Heart left ventricle (tissue), 16 donors: ENCODE measurements at regions not wholly inside any gene's neighbourhood (a gene's known extent, or its start where the extent isn't known, plus 50 kb on each side); places are given as distances from the start of the nearest gene placed in this dataset.

Experiments
- ATAC-seq, 4 donors: fragments of 200-7000 bp; cut with Tn5 transposase; one replicate each; pipeline ENCODE4 v1.9.1; 2020 to 2022; ENCODE audit warnings: moderate library complexity in 4 of 4, mild to moderate bottlenecking in 3 of 4, moderate number of reproducible peaks in 1 of 4
- DNase-seq, 5 donors: peaks; one replicate each; pipeline ENCODE4 v3.0.0-alpha.2; 2020
- H3K27ac ChIP-seq, 12 donors: fragments of 200-600 bp; sonication (generic) in 4 of 12; one replicate each; pipeline versions ENCODE4 v1.5.0 to v1.8.0; 2016 to 2022; ENCODE audit warnings: mild to moderate bottlenecking in 2 of 12
- H3K27me3 ChIP-seq, 9 donors: fragments of 200-600 bp; sonication (generic) in 2 of 9; one replicate each; pipeline versions ENCODE4 v1.5.1 to v1.8.0; 2016 to 2022; ENCODE audit warnings: mild to moderate bottlenecking in 3 of 9
- H3K36me3 ChIP-seq, 9 donors: fragments of 200-600 bp; sonication (generic) in 2 of 9; one replicate each; pipeline versions ENCODE4 v1.5.0 to v1.8.0; 2018 to 2022; ENCODE audit warnings: mild to moderate bottlenecking in 2 of 9
- H3K4me1 ChIP-seq, 12 donors: fragments of 200-600 bp; sonication (generic) in 4 of 12; one replicate each; pipeline versions ENCODE4 v1.5.0 to v1.8.0; 2016 to 2022; ENCODE audit warnings: mild to moderate bottlenecking in 3 of 12
- H3K4me3 ChIP-seq, 12 donors: fragments of 200-600 bp; sonication (generic) in 4 of 12; one replicate each; pipeline versions ENCODE4 v1.5.0 to v1.8.0; 2017 to 2022; ENCODE audit warnings: mild to moderate bottlenecking in 9 of 12, moderate library complexity in 4 of 12
- H3K9me3 ChIP-seq, 12 donors: fragments of 200-600 bp; sonication (generic) in 4 of 12; one replicate each; pipeline versions ENCODE4 v1.5.0 to v1.8.0; 2016 to 2022; ENCODE audit warnings: mild to moderate bottlenecking in 1 of 12
- POLR2A ChIP-seq, 2 donors: fragments of 450-650 bp; IDR thresholded peaks; one replicate each; pipeline ENCODE4 v1.6.1; 2017; ENCODE audit warnings: antibody characterized with exemption in 2 of 2, mild to moderate bottlenecking in 2 of 2, moderate library complexity in 2 of 2
- WGBS, 4 donors: extraction: QIAGEN DNeasy Blood & Tissue Kit in 2 of 4; methylation state at CpG; one replicate each; pipeline versions ENCODE4 v1.1.5 to v1.1.7; 2013 to 2018; 5-methylcytosine and 5-hydroxymethylcytosine counted together
- intact Hi-C, 10 donors: fragments of 100-400 bp; cut with DNase I; formaldehyde crosslinking; loops; one replicate each; pipeline versions ENCODE4 v1.11.1 to v1.14.2; 2022
- TF ChIP-seq, protein P1 (sequence below), 12 donors: fragments of 200-600 bp; sonication (generic) in 4 of 12; IDR thresholded peaks; one replicate each; pipeline versions ENCODE4 v1.5.0 to v1.8.0; 2018 to 2022; ENCODE audit warnings: antibody characterized with exemption in 12 of 12, mild to moderate bottlenecking in 5 of 12
- donor health status: ischemic (EF 13 %, LVEDD 7.1; RV severe dilation, severe dysfunction).
- donor health status: healthy with polysubstance abuse.
- donor health status: DM: no; HTN: yes; CAD: no.
- donor health status: DM: no; HTN: no; CAD: no.
- donor health status: ischemic (EF 25% LVEDD 6.9; RV normal size, moderate dysfunction).
- donor health status: ischemic (EF 25% LVEDD 5.7; RV mildly dilated, moderate dysfunction).
- donor health status: healthy.
- donor health status: DM: yes; HTN: yes; CAD: no.
- donor health status: ischemic (EF 35%, LVEDD 5.7; RV mildly dilated, moderate dysfunction).
- donor health status: nonischemic (EF 11% LVEDD 7.7; RV severe dilation, severe dysfunction).
- donor health status: DM: yes; HTN: yes; CAD: no.
- donor health status: PGD.
- donor health status: ischemic (EF 29% LVEDD 5.4; RV normal size, mild dysfunction).
- donor health status: nonischemic (EF 23%, LVEDD 6.1; RV moderate dilation, normal function).

DNA sequence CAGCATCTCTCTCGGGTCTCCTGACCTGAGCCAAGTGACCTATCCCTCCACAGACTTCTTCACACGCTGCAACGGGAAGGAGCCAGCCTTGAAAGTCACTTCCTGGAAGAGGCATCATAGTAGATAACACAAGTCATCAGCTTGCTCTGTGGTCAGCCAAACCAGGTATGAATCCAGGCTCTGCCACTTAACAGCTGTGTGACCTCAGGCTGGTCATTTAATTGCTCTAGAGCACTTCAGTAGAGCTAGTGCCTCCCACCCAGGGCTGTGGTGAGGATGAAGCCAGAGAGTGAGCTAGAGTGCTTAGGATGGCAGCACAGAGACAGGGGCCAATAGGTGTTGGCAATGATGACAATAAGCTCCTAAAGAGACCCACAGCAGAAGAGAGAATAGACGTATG, 247.7 kb upstream of the ZMIZ1 start:
- no peaks in the 10 kb centered on the region for H3K36me3 ChIP-seq
- ATAC-seq (no peak), DNase-seq (no peak)
- H3K9me3 ChIP-seq: peaks cover 0 to 15% (median 1%) of the 10 kb centered on the region in 12 donors
- peaks cover 0 to 4% (median 0%) of the 10 kb centered on the region in 12 donors for H3K4me1 ChIP-seq
- H3K27ac ChIP-seq: no peak overlapping the region
- intact Hi-C loops: no loop called here
- no peaks in the 10 kb centered on the region for H3K27me3 ChIP-seq
- 67 to 83% (median 82%) methylated on average over 4 of the region's 4 CpGs for WGBS, 4 donors
- TF ChIP-seq, protein P1, sequence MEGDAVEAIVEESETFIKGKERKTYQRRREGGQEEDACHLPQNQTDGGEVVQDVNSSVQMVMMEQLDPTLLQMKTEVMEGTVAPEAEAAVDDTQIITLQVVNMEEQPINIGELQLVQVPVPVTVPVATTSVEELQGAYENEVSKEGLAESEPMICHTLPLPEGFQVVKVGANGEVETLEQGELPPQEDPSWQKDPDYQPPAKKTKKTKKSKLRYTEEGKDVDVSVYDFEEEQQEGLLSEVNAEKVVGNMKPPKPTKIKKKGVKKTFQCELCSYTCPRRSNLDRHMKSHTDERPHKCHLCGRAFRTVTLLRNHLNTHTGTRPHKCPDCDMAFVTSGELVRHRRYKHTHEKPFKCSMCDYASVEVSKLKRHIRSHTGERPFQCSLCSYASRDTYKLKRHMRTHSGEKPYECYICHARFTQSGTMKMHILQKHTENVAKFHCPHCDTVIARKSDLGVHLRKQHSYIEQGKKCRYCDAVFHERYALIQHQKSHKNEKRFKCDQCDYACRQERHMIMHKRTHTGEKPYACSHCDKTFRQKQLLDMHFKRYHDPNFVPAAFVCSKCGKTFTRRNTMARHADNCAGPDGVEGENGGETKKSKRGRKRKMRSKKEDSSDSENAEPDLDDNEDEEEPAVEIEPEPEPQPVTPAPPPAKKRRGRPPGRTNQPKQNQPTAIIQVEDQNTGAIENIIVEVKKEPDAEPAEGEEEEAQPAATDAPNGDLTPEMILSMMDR (IDR thresholded peaks at IDR 0.05): no peak
- TF ChIP-seq POLR2A (IDR thresholded peaks at IDR 0.05): no peak
- H3K4me3 ChIP-seq: no peak overlapping the region

DNA sequence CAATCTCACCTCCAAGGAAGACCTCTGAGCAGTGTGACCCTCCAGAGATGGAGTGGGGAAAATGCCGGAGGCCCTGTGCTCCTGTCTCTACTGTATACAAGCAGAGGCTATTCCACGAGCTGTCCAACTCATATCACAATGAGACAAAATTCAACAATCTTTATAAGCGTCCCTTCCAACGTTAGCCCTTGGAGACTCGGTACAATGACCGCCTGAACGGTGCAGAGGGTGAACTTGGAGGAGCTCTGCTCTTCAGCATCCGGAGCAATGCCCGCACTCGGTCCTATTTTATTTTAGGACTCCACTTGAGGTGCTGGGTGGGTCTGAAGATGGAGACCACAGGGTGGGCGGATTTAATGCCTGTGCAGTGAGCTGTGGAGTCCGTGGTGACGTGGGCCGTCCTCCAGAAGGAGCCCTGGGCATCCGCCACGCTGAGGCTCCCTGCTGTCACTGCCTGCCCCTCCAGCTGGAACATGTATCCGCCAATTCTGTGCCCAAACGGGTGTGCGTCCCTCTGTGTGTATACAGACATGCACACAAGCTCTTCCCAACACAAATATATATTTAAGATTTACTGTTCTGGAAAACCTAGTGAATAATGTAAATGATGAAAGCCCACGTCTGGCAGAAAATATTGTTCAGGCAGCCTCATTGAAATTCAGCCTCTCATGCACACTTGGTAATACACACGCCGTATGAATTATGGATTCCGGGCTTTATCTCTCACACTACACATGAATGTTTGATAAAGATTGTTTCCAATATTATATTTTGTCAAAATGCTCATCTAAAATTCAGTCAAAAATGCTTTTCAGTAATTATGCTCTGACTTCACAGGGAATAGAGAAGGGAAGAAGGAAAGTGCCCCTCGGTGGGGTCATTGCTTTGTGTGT, 239.9 kb upstream of the ZMIZ1 start:
- H3K27ac ChIP-seq: no peak overlapping the region
- H3K4me1 ChIP-seq: peaks cover 0 to 8% (median 0%) of the 10 kb centered on the region in 12 donors
- no peaks in the 10 kb centered on the region for H3K36me3 ChIP-seq
- no peak overlapping the region for H3K4me3 ChIP-seq
- WGBS, 4 donors: 88 to 90% (median 89%) methylated on average over 20 to 24 of the region's 24 CpGs
- TF ChIP-seq POLR2A (IDR thresholded peaks at IDR 0.05): no peak
- TF ChIP-seq, protein P1 (IDR thresholded peaks at IDR 0.05): no peak
- ATAC-seq: no peak
- no peaks in the 10 kb centered on the region for H3K27me3 ChIP-seq
- peaks cover 0 to 17% (median 0%) of the 10 kb centered on the region in 12 donors for H3K9me3 ChIP-seq
- DNase-seq: no peak
- intact Hi-C loops: no loop called here

DNA sequence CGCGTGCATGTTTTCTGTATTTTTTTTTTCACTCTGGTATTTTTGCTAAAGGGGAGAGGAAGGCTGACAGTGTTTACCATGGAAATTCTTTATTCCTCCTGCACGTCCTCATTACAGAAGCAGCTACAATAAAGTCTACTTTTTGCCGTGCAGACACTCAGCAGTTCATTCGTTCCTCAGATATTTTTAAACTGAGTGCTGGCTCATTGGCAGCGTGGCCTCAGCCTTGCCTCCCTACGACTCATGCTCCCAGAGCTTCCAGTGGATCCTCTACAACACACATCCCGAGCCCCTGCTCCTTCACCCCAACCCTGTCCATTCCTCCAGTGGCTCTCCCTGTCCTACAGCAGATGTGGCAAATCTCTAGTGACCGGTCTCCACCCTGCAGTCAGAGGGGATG, 239.2 kb upstream of the ZMIZ1 start:
- WGBS, 4 donors: 53 to 62% (median 57%) methylated on average over 9 of the region's 9 CpGs
- H3K9me3 ChIP-seq: peaks cover 0 to 19% (median 0%) of the 10 kb centered on the region in 12 donors
- TF ChIP-seq, protein P1 (IDR thresholded peaks at IDR 0.05): no peak
- TF ChIP-seq POLR2A (IDR thresholded peaks at IDR 0.05): no peak
- DNase-seq (no peak), ATAC-seq (no peak)
- peaks cover 0 to 8% (median 0%) of the 10 kb centered on the region in 12 donors for H3K4me1 ChIP-seq
- no peaks in the 10 kb centered on the region for H3K36me3 ChIP-seq
- no peaks in the 10 kb centered on the region for H3K27me3 ChIP-seq
- H3K4me3 ChIP-seq: no peak overlapping the region
- intact Hi-C loops: no loop called here
- H3K27ac ChIP-seq: no peak overlapping the region

DNA sequence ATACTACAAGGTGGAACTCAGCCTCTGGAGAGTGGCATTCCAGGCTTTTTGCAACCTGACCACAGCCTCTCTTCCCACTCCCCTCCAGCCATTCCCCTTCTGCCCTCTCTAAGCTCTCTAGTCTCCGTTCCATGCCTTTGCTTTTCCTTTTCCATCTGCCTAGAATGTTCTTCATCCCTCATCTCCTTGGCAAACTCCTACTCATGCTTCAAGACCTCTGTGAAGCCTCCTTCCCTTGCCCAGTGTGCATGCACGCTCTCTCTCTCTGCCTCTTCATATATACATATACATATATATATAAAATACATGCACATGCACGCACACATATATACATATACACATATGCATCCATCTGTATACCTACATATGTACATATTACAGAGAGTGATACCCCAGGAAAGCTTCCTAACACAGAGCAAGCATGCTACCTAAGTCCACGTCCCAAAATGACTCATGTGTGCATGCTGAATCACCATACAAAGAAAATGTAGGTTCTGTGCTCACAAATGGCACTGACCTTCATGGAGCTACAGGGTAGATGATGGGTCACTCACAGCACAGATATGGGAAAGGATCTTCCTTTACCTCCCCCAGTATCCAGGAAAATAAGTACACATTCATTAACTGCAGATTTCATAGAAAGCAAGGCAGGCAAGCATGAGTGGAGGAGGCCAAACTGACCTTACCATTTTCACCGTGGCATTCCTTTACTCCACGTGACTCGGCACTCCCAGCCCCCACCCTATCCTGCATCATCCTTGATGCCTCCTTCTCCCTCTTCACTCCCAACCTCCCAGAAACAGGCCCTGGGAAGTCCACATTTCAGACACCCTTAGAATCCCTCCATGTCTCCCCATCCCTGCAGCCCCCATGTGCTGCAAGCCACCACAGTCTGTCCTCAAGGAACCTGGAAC, 238.4 kb upstream of the ZMIZ1 start:
- ATAC-seq: no peak

More for the DNA sequence above, 238.4 kb upstream of the ZMIZ1 start:
- Histone ChIP-seq H3K9me3 (peaks cover 0 to 19% (median 0%) of the 10 kb centered on the region in 12 donors), H3K27me3 (no peaks in the 10 kb centered on the region), H3K4me3 (no peak overlapping the region), H3K27ac (no peak overlapping the region), H3K36me3 (no peaks in the 10 kb centered on the region), H3K4me1 (peaks cover 0 to 8% (median 0%) of the 10 kb centered on the region in 12 donors)
- DNase-seq: no peak
- no peak for TF ChIP-seq POLR2A (IDR thresholded peaks at IDR 0.05)
- TF ChIP-seq, protein P1 (IDR thresholded peaks at IDR 0.05): no peak
- intact Hi-C loops: no loop called here
- WGBS, 4 donors: 58 to 71% (median 63%) methylated on average over 7 of the region's 7 CpGs
